A549 (cell line): ENCODE measurements at regions not wholly inside any gene's neighbourhood (a gene's known extent, or its start where the extent isn't known, plus 50 kb on each side); places are given as distances from the start of the nearest gene placed in this dataset.

Experiments
- ATAC-seq, 2 experiments: fragments of 200-7000 bp in 1 of 2; fragments of >200 bp in 1 of 2; cut with Nextera tagmentation in 1 of 2; cut with Tn5 transposase in 1 of 2; 3 replicates each; pipeline versions ENCODE4 v1.8.0 to v1.9.1; 2018 to 2020; ENCODE audit warnings: mild to moderate bottlenecking in 1 of 2, moderate library complexity in 1 of 2
- CTCF ChIA-PET: fragments of 300-600 bp; sonication (Branson Sonifier 250); formaldehyde crosslinking; extraction: SDS; loops from one replicate; lab custom pipeline; 2021; ENCODE audit warnings: antibody characterized with exemption, inconsistent platforms; lab: Yijun Ruan, JAX
- POLR2A ChIA-PET: fragments of 350-600 bp; formaldehyde crosslinking; extraction: SDS; loops from one replicate; lab custom pipeline; 2021; ENCODE audit warnings: antibody characterized with exemption, inconsistent platforms; lab: Yijun Ruan, JAX
- DNase-seq, 2 experiments: peaks; one replicate each; pipeline versions ENCODE4 v3.0.0 to v3.0.0-alpha.2; 2011 to 2016; ENCODE audit warnings: low read depth in 1 of 2, low spot score in 1 of 2
- FAIRE-seq: peaks from 2 replicates; lab custom pipeline; 2011; peaks lifted over from hg19 to GRCh38; lab: Jason Lieb, UNC
- H3K27ac ChIP-seq, 2 experiments: fragments of >200 bp; sonication (Bioruptor Twin); formaldehyde crosslinking; 3 replicates each; pipeline ENCODE4 v1.5.1; 2016 to 2017
- H3K4me1 ChIP-seq: fragments of >200 bp; sonication (Bioruptor Twin); formaldehyde crosslinking; 3 replicates; pipeline ENCODE4 v1.6.1; 2016
- H3K4me2 ChIP-seq: fragments of >200 bp; sonication (Bioruptor Twin); formaldehyde crosslinking; 3 replicates; pipeline ENCODE4 v1.6.1; 2016
- H3K4me3 ChIP-seq: fragments of >200 bp; sonication (Bioruptor Twin); formaldehyde crosslinking; 3 replicates; pipeline ENCODE4 v1.5.1; 2016
- H3K9me3 ChIP-seq: fragments of >200 bp; sonication (Bioruptor Twin); formaldehyde crosslinking; 3 replicates; pipeline ENCODE4 v1.6.1; 2016
- BCL3 ChIP-seq: fragments of >200 bp; sonication (Bioruptor Twin); formaldehyde crosslinking; IDR thresholded peaks from 3 replicates; pipeline ENCODE4 v1.6.1; 2016
- CBX2 ChIP-seq: fragments of 200-600 bp; sonication (generic); IDR thresholded peaks from 2 replicates; pipeline ENCODE4 v1.6.1; 2016; ENCODE audit warnings: low read depth, mild to moderate bottlenecking, borderline replicate concordance
- CBX8 ChIP-seq: fragments of 200-600 bp; sonication (generic); IDR thresholded peaks from 2 replicates; pipeline ENCODE4 v1.6.1; 2016
- CHD2 ChIP-seq: fragments of 150-350 bp; IDR thresholded peaks from 2 replicates; pipeline ENCODE4 v1.6.1; 2014; ENCODE audit warnings: low read length; ENCODE audit not compliant: partially characterized antibody
- ELK1 ChIP-seq: fragments of 150-350 bp; IDR thresholded peaks from 2 replicates; pipeline ENCODE4 v1.6.1; 2014; ENCODE audit warnings: low read depth, mild to moderate bottlenecking, low read length
- ESRRA ChIP-seq: fragments of 150-350 bp; IDR thresholded peaks from 2 replicates; pipeline ENCODE4 v1.6.1; 2014; ENCODE audit warnings: mild to moderate bottlenecking, low read length, borderline replicate concordance
- FOSB ChIP-seq: fragments of 250-450 bp; sonication (Bioruptor Pico); IDR thresholded peaks from 2 replicates; pipeline ENCODE4 v1.5.0; 2020; ENCODE audit warnings: mild to moderate bottlenecking, moderate library complexity
- GATA3 ChIP-seq: IDR thresholded peaks from 2 replicates; pipeline ENCODE4 v1.6.1; 2012; ENCODE audit warnings: borderline replicate concordance
- HDAC2 ChIP-seq: fragments of 200-600 bp; sonication (generic); IDR thresholded peaks from 2 replicates; pipeline ENCODE4 v1.6.1; 2016
- HEYL ChIP-seq: fragments of 250-450 bp; sonication (Bioruptor Pico); IDR thresholded peaks from 2 replicates; pipeline ENCODE4 v1.8.0; 2021; ENCODE audit warnings: mild to moderate bottlenecking, moderate library complexity
- HOXA7 ChIP-seq: fragments of 250-450 bp; sonication (Bioruptor Pico); IDR thresholded peaks from 2 replicates; pipeline ENCODE4 v1.5.0; 2020; ENCODE audit warnings: mild to moderate bottlenecking, moderate library complexity
- HOXB13 ChIP-seq: fragments of 250-450 bp; sonication (Bioruptor Pico); IDR thresholded peaks from 2 replicates; pipeline ENCODE4 v1.5.0; 2020; ENCODE audit warnings: low read depth, mild to moderate bottlenecking, moderate library complexity
- JUN ChIP-seq, 2 experiments: fragments of >200 bp; sonication (Bioruptor Twin); formaldehyde crosslinking; IDR thresholded peaks; 2 replicates in 1 of 2; 3 replicates in 1 of 2; pipeline ENCODE4 v1.6.1; 2016 to 2017
- KDM1A ChIP-seq: fragments of 200-600 bp; sonication (generic); IDR thresholded peaks from 2 replicates; pipeline ENCODE4 v1.6.1; 2016; ENCODE audit warnings: low read depth, mild to moderate bottlenecking
- MAX ChIP-seq: IDR thresholded peaks from 2 replicates; pipeline ENCODE4 v1.6.1; 2012
- MYC ChIP-seq: IDR thresholded peaks from 2 replicates; pipeline ENCODE4 v1.6.1; 2012; ENCODE audit warnings: mild to moderate bottlenecking, inconsistent platforms, low read length, improper control_type of control experiment, borderline replicate concordance
- POLR2A ChIP-seq: IDR thresholded peaks from 2 replicates; pipeline ENCODE4 v1.6.1; 2012; ENCODE audit warnings: mild to moderate bottlenecking, low read length
- RCOR1 ChIP-seq: fragments of 150-350 bp; IDR thresholded peaks from 2 replicates; pipeline ENCODE4 v1.6.1; 2014; ENCODE audit warnings: antibody characterized with exemption, low read length, low read depth
- RFX5 ChIP-seq: fragments of 450-650 bp; IDR thresholded peaks from 2 replicates; pipeline ENCODE4 v1.7.1; 2014; ENCODE audit warnings: antibody characterized with exemption, mild to moderate bottlenecking, moderate library complexity
- SMC3 ChIP-seq: fragments of >200 bp; sonication (Bioruptor Twin); formaldehyde crosslinking; IDR thresholded peaks from 3 replicates; pipeline ENCODE4 v1.6.1; 2018; ENCODE audit warnings: inconsistent platforms
- SREBF2 ChIP-seq: fragments of 450-650 bp; IDR thresholded peaks from 2 replicates; pipeline ENCODE4 v1.6.1; 2014; ENCODE audit warnings: mild to moderate bottlenecking, moderate library complexity
- ZNF302 ChIP-seq: fragments of 250-450 bp; sonication (Bioruptor Pico); IDR thresholded peaks from 2 replicates; pipeline ENCODE4 v1.9.0; 2021; ENCODE audit warnings: inconsistent platforms, mild to moderate bottlenecking, moderate library complexity
- WGBS: methylation state at CpG from one replicate; pipeline ENCODE4 v1.1.6; 2017; ENCODE audit errors: missing lambda C conversion rate; 5-methylcytosine and 5-hydroxymethylcytosine counted together
- TF ChIP-seq, protein P1 (sequence below): IDR thresholded peaks from 2 replicates; pipeline ENCODE4 v1.6.1; 2012

GRCh38 chr9:21559402-21560280 lies 77.5 kb upstream of the IFNE start (continued):
- TF ChIP-seq BCL3 (peak; percentile 73; the same call in 2 of the 3 replicates), CHD2 (no peak), JUN (IDR thresholded peaks at IDR 0.05) (peak; percentile 74 to 96; a peak in 4 of 5 replicates)

DNA sequence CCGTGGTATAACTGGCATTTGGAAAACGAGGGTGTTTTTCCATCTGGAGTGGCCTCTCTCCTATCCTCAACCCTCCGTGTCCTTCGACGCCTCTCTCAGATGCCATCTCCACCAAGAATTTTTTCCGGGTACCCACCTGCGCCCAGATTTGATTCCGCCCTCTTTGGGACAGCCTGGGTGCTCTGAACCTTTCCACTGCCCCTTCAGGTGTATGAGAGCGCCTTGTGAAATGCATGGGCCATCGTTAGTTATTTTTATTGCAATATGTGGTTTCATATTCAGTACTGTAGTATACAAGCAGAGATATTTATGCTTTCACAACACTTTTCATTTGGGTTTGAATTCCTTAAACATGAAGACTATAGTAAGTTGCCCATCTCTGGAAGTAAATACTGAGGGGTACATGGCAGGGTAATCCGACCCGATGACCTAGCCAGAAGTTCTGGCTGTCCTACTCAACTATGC lies 78.2 kb upstream of the IFNE start:
- TF ChIP-seq JUN (IDR thresholded peaks at IDR 0.05) (no peak; a peak in 1 of 5 replicates), MAX (peak; percentile 37; the same call in 1 of the 2 replicates), ESRRA (no peak), MYC (0 out of 2 replicates have a peak, but pooled peaks have one; percentile 42), SMC3 (no peak), SREBF2 (no peak), HOXA7 (CRISPR knock-in tag) (0 out of 2 replicates have a peak, but pooled peaks have one; percentile 40), HEYL (CRISPR knock-in tag) (no peak), POLR2A (no peak), HOXB13 (CRISPR knock-in tag) (no peak), RFX5 (no peak), CBX2 (no peak), ZNF302 (no peak), HDAC2 (no peak), RCOR1 (no peak), CBX8 (no peak), KDM1A (no peak), GATA3 (no peak), FOSB (CRISPR knock-in tag) (no peak), ELK1 (no peak), CHD2 (no peak)
- TF ChIP-seq, protein P1, sequence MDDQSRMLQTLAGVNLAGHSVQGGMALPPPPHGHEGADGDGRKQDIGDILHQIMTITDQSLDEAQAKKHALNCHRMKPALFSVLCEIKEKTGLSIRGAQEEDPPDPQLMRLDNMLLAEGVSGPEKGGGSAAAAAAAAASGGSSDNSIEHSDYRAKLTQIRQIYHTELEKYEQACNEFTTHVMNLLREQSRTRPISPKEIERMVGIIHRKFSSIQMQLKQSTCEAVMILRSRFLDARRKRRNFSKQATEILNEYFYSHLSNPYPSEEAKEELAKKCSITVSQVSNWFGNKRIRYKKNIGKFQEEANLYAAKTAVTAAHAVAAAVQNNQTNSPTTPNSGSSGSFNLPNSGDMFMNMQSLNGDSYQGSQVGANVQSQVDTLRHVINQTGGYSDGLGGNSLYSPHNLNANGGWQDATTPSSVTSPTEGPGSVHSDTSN, result no peak
- TF ChIP-seq, all 56 proteins: peak for 3
- FAIRE-seq, result no peak
- no peaks in the 10 kb centered on the region for H3K9me3 ChIP-seq
- H3K4me1 ChIP-seq, result peaks cover 20% of the 10 kb centered on the region
- WGBS, result under 1% methylated on average over 12 of the region's 12 CpGs
- CTCF ChIA-PET, result interaction anchor here (0.9 to 2.6 kb wide), 4 partner anchors 12 to 229 kb away, joined by 3 to 22 read pairs (median 5); no protein-coding TSS in a partner anchor
- H3K4me2 ChIP-seq, result peak overlapping the region; percentile 95
- peak overlapping the region; percentile 94 to 98 for H3K27ac ChIP-seq
- H3K4me3 ChIP-seq, result peak overlapping the region; percentile 79
- POLR2A ChIA-PET, result interaction anchor here (0.7 to 4.0 kb wide), 14 partner anchors 8 to 228 kb away, joined by 3 to 43 read pairs (median 10); no protein-coding TSS in a partner anchor
- peak; percentile 15 to 35; a peak in 5 of 6 replicates for ATAC-seq
- no peak for DNase-seq
